ENCODE measurements at regions not wholly inside any gene's neighbourhood (a gene's known extent, or its start where the extent isn't known, plus 50 kb on each side); places are given as distances from the start of the nearest gene placed in this dataset.
"Not testable (repeated sequence)": the region's sequence is repeated elsewhere in the genome, so short reads cannot be mapped to it uniquely, and the experiment has no call there.

DNA sequence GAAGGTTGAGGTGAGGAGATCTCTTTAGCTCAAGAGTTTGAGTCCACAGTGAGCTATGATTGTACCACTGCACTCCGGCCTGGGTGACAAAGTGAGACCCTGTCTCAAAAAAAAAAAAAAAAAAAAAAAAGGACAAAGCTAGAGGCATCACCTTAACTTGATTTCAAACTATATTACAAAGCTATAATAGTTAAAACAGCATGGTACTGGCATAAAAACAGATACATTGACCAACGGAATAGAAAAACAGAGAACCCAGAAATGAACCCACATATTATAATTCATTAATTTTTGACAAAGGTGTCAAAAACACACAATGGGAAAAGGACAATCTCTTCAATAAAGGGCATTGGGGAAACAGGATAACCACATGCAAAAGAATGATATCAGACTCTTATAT, 50.8 kb upstream of the MBOAT1 start:
- in situ Hi-C loops (cut with MboI; ENCODE audit: low sequenced_read_pairs), result no loop called here

DNA sequence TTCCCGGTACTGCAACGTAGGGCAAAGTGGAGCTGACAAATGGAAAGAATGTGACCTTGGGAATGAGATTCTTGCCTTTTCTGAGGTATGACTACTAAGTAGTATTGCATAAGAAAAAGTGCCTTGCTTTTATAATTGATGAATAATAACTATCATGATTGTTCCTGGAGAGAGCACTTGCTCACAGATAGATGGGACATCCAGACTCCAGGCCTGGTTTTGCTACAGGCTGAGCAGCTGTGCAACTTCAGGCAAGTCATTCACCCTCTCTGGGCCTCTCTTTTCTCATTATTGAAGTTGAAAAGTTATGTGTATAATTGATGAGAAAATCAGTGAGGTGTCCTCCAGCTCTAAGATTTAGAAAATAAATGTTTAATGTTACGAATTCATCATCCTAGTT, 53.6 kb upstream of the MBOAT1 start:
- in situ Hi-C loops (cut with MboI; ENCODE audit: low sequenced_read_pairs), result no loop called here

GRCh38 chr6:20266851-20267608, 54.8 kb upstream of the MBOAT1 start:
- in situ Hi-C loops (cut with MboI; ENCODE audit: low sequenced_read_pairs), result no loop called here

DNA sequence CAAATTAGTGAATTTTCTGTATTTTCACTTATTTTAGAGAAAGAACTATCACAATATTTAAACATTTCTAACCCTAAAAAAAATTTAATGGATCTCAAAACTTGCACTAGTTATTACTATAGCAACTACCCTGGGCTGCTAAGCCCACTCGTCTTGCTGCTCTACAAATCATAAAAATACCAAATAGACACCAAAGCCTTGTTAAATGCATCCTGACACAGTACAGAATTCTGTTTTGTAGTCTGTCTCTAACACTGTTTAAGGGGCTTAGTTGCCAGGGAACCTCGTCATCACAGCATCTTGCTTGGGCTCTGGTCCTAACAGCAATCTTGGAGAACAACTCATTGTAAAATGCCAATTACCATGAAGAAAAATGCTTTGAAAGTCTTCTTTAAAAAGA, 56.9 kb upstream of the MBOAT1 start:
- in situ Hi-C loops (cut with MboI; ENCODE audit: low sequenced_read_pairs), result no loop called here

- in situ Hi-C loops (cut with MboI; ENCODE audit: low sequenced_read_pairs), result no loop called here
Measured at GRCh38 chr6:20271818-20272217, 59.5 kb upstream of the MBOAT1 start.

DNA sequence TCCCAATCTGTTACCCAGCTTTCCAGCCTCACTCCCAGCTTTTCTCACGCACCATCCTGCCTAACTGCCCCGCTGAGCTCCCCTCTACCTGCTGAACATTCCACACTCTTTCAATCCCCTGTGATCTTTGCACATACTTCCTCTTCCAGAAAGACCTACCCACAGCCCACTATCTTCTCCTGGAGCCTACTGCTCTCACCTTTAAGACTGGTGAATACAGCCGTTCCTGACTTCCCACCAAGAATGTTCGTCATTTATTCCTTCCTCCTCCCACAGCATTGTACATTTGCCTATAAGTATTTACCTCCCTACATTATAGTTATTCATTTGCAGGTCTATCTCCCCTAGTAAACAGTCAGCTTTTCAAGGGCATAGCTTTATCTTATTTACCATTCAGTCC, 61.9 kb upstream of the MBOAT1 start:
- in situ Hi-C loops (cut with MboI; ENCODE audit: low sequenced_read_pairs), result no loop called here

DNA sequence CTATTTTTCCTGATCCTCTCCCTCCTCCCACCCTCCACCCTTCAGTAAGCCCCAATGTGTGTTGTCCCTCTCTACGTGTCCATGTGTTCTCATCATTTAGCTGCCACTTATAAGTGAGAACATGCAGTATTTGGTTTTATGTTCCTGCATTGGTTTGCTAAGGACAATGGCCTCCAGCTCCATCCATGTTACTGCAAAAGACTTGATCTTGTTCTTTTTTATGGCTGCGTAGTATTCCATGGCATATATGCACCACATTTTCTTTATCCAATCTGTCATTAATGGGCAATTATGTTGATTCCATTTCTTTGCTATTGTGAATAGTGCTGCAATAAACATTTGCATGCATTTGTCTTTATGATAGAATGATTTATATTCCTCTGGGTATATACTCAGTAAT, 63.6 kb upstream of the MBOAT1 start:
- in situ Hi-C loops (cut with MboI; ENCODE audit: low sequenced_read_pairs), result not testable (repeated sequence)

DNA sequence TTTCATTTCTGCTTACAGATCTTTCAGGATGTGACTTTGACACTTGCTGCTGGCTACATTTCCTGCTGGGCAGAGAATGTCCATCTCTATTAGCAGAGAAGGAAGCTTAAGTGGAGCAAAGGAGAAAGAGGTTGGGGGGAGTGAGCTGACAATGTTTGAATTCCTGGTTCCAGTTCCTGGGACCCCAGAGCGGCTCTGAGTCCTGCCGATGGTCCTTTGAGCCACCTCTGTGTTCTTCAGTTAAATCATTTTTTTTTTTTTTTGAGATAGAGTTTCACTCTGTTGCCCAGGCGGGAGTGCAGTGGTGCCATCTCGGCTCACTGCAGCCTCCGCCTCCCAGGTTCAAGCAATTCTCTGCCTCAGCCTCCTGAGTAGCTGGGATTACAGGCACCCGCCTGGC, 65.5 kb upstream of the MBOAT1 start:
- in situ Hi-C loops (cut with MboI; ENCODE audit: low sequenced_read_pairs), result not testable (repeated sequence)

DNA sequence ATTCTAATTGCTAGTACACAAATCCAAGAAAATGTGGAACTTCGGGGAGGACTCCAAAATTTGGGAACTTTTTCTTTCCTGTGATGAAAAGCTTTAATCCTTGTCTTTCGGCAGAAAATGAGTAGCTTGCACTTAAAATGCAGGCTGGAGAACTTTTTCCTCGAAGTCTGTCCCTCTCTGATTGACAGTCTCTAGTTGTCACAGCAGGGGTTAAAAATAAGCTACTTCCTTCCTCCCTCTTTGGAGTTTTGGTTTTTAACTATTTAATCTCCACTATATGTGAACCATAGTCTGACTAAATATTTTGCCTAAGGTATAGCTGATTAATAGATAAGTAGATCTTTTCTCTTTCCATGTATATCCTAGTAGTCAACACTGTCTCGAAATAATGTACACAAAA, 66.8 kb upstream of the MBOAT1 start:
- in situ Hi-C loops (cut with MboI; ENCODE audit: low sequenced_read_pairs), result no loop called here

DNA sequence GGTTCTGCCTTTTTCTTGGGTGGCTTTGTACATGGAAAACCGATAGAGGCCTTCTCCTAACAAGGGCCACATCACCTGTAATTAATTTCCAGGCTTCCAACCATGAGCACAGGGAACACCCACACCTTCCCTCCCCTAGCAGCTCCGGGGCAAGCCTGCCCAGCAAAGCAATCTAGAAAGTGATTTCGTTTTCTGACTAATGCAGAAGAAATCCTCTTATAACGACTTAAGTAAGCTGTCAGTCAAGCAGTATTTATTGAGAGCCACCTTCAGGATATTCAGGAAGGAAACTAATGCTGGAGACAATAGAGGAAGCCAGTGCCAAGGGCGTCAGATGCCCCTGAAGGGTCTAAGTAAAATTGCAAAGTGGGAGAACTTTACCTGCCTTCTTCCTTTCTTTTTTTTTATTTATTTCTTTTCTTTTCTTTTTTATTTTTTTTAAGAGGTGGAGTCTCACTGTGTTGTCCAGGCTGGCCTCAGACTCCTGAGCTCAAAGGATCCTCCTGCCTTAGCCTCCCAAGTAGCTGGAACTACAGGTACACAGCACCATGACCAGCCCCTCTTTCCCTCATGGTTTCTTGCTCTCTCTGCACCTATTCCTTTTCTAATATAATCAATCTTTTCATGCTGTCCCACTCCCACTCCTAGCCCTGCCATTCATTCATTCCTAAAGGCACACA, 67.5 kb upstream of the MBOAT1 start:
- in situ Hi-C loops (cut with MboI; ENCODE audit: low sequenced_read_pairs), result no loop called here

GRCh38 chr6:20280288-20280621, 68.0 kb upstream of the MBOAT1 start:
- in situ Hi-C loops (cut with MboI; ENCODE audit: low sequenced_read_pairs), result no loop called here

DNA sequence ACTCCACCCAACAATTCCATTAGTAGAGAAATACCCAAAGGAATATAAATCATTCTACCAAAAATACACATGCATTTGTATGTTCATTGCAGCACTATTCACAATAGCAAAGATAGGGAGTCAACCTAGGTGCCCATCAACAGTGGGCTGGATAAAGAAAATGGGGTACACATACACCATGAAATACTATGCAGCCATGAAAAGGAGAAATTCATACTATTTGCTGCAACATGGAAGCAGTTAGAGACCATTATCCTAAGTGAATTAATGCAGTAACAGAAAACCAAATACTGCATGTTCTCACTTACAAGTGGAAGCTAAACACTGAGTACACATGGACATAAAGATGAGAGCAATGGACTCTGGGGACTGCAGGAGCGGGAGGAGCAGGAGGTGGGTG, 72.4 kb upstream of the MBOAT1 start:
- in situ Hi-C loops (cut with MboI; ENCODE audit: low sequenced_read_pairs), result no loop called here

- in situ Hi-C loops (cut with MboI; ENCODE audit: low sequenced_read_pairs), result no loop called here
Measured at GRCh38 chr6:20286968-20287565, 74.8 kb upstream of the MBOAT1 start.

- in situ Hi-C loops (cut with MboI; ENCODE audit: low sequenced_read_pairs), result loop anchor here (10.0 kb wide), 1 partner anchor 233 kb away; no protein-coding TSS in a partner anchor
Measured at GRCh38 chr6:20291764-20292580, 79.7 kb upstream of the MBOAT1 start.

- in situ Hi-C loops (cut with MboI; ENCODE audit: low sequenced_read_pairs), result loop anchor here (10.0 kb wide), 1 partner anchor 232 kb away; no protein-coding TSS in a partner anchor
Measured at GRCh38 chr6:20292905-20293304, 80.6 kb upstream of the MBOAT1 start.

- in situ Hi-C loops (cut with MboI; ENCODE audit: low sequenced_read_pairs), result no loop called here
Measured at GRCh38 chr6:20301256-20301655, 89.0 kb upstream of the MBOAT1 start.

- in situ Hi-C loops (cut with MboI; ENCODE audit: low sequenced_read_pairs), result no loop called here
Measured at GRCh38 chr6:20302168-20302567, 89.9 kb upstream of the MBOAT1 start.

- in situ Hi-C loops (cut with MboI; ENCODE audit: low sequenced_read_pairs), result no loop called here
Measured at GRCh38 chr6:20302702-20303251, 90.5 kb upstream of the MBOAT1 start.

DNA sequence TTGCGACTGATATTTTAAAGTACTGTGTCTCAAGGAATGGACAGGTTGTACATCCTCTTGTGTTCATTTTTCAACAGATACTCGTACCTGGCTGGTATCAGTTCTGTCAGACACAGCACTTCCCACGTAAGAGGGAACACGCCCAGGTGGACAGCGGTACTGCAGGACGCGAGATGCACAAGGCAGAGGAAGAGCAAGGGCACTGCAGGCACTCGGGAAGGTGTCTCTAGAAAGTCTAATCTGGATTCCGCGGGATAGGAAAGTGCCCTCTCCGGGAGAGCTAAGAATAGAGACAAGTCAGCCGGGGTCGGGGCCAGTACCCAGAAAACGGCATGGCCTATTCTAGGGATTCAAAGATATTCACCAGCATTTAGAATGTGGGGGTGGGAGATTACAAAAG, 94.2 kb upstream of the MBOAT1 start:
- in situ Hi-C loops (cut with MboI; ENCODE audit: low sequenced_read_pairs), result no loop called here

DNA sequence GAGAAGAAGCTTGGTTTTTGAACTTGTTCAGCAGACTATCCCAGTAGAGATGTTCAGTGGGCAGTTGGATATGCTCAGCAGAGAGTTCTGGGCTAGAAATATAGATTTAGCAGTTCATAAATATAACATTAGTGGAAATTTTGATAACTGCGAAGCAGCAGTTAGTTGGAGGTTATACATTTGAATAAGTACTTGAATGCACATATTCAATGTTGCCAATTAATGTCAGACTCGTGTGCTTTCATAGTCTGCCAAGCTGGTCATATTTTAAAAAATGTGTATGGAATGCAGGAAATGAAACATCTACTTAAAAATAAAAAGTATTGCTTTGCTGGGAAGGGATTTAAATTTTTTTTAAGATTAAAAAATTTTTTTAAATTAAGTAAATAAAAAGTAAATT, 92.5 kb upstream of the E2F3 start:
- in situ Hi-C loops (cut with MboI; ENCODE audit: low sequenced_read_pairs), result no loop called here

DNA sequence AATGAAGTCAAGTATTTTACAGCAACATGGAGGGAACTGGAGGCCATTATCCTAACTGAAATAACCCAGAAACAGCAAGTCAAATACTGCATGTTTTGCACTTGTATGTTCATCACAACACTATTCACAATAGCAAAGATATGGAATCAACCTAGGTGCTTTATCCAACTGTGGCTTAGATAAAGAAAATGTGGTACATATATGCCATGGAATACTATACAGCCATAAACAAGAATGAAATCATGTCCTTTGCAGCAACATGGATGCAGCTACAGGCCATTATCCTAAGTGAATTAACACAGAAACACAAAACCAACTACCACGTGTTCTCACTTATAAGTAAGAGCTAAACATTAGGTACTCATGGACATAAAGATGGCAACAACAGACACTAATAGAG, 91.5 kb upstream of the E2F3 start:
- in situ Hi-C loops (cut with MboI; ENCODE audit: low sequenced_read_pairs), result no loop called here

Measured in HL-60/S4 treated with phorbol 12-myristate 13-acetate at 8.2 ng/mL for 4 days and 3 days (cell line).